Ectodermal cell (in vitro differentiated cells): ENCODE measurements at regions not wholly inside any gene's neighbourhood (a gene's known extent, or its start where the extent isn't known, plus 50 kb on each side); places are given as distances from the start of the nearest gene placed in this dataset.

Experiments
- H3K27ac ChIP-seq: 2 replicates; pipeline ENCODE4 v1.7.0; 2013; ENCODE audit warnings: mild to moderate bottlenecking, low read depth, low read length; ENCODE audit not compliant: insufficient read depth, poor library complexity, severe bottlenecking
- H3K27me3 ChIP-seq: 2 replicates; pipeline ENCODE4 v1.7.0; 2013; ENCODE audit warnings: mild to moderate bottlenecking, low read length; ENCODE audit not compliant: insufficient read depth, control insufficient read depth, poor library complexity, severe bottlenecking
- H3K36me3 ChIP-seq: one replicate; pipeline ENCODE4 v1.7.0; 2013; ENCODE audit warnings: low read length; ENCODE audit not compliant: control insufficient read depth, insufficient read depth
- H3K4me1 ChIP-seq: one replicate; pipeline ENCODE4 v1.7.0; 2013; ENCODE audit warnings: low read length; ENCODE audit not compliant: control insufficient read depth, insufficient read depth
- H3K4me3 ChIP-seq: 2 replicates; pipeline ENCODE4 v1.7.0; 2013; ENCODE audit warnings: low read depth, low read length, control low read depth; ENCODE audit not compliant: insufficient read depth
- H3K9me3 ChIP-seq: 2 replicates; pipeline ENCODE4 v1.7.0; 2013; ENCODE audit warnings: mild to moderate bottlenecking, low read length, moderate library complexity; ENCODE audit not compliant: control insufficient read depth
- WGBS, 2 experiments: methylation state at CpG; one replicate each; pipeline ENCODE4 v1.1.7; 2013; ENCODE audit warnings: missing lambda C conversion rate in 2 of 2; 5-methylcytosine and 5-hydroxymethylcytosine counted together

GRCh38 chr5:60366489-60366888, 333.5 kb downstream of the DEPDC1B start:
- Histone ChIP-seq H3K4me3 (no peak overlapping the region), H3K27me3 (no peaks in the 10 kb centered on the region), H3K36me3 (no peaks in the 10 kb centered on the region), H3K4me1 (peaks cover 2% of the 10 kb centered on the region), H3K27ac (no peak overlapping the region), H3K9me3 (no peaks in the 10 kb centered on the region)
- 44 to 47% methylated on average over 2 of the region's 2 CpGs for WGBS, 2 experiments

- no peak overlapping the region for H3K4me3 ChIP-seq
- H3K36me3 ChIP-seq, result no peaks in the 10 kb centered on the region
- H3K9me3 ChIP-seq, result no peaks in the 10 kb centered on the region
- no peaks in the 10 kb centered on the region for H3K27me3 ChIP-seq
- no peak overlapping the region for H3K27ac ChIP-seq
- peaks cover 10% of the 10 kb centered on the region for H3K4me1 ChIP-seq
- 95 to 100% methylated on average over 1 of the region's 1 CpG for WGBS, 2 experiments
Observed at GRCh38 chr5:60365001-60365400, 335.0 kb downstream of the DEPDC1B start.

- Histone ChIP-seq H3K27me3 (no peaks in the 10 kb centered on the region), H3K27ac (no peak overlapping the region), H3K4me1 (peaks cover 10% of the 10 kb centered on the region), H3K4me3 (no peak overlapping the region), H3K9me3 (no peaks in the 10 kb centered on the region), H3K36me3 (no peaks in the 10 kb centered on the region)
Observed at GRCh38 chr5:60362158-60362557, 337.8 kb downstream of the DEPDC1B start.

GRCh38 chr5:60360355-60360754, 339.6 kb downstream of the DEPDC1B start:
- Histone ChIP-seq H3K36me3 (no peaks in the 10 kb centered on the region), H3K9me3 (no peaks in the 10 kb centered on the region), H3K4me3 (no peak overlapping the region), H3K4me1 (peaks cover 10% of the 10 kb centered on the region), H3K27ac (no peak overlapping the region), H3K27me3 (no peaks in the 10 kb centered on the region)
- 89 to 100% methylated on average over 1 of the region's 3 CpGs for WGBS, 2 experiments

- Histone ChIP-seq H3K4me1 (peaks cover 10% of the 10 kb centered on the region), H3K4me3 (no peak overlapping the region), H3K9me3 (no peaks in the 10 kb centered on the region), H3K27ac (no peak overlapping the region), H3K36me3 (no peaks in the 10 kb centered on the region), H3K27me3 (no peaks in the 10 kb centered on the region)
Observed at GRCh38 chr5:60357302-60357701, 342.7 kb downstream of the DEPDC1B start.

GRCh38 chr5:60356745-60357144, 343.2 kb downstream of the DEPDC1B start:
- Histone ChIP-seq H3K27ac (no peak overlapping the region), H3K9me3 (no peaks in the 10 kb centered on the region), H3K27me3 (no peaks in the 10 kb centered on the region), H3K4me1 (peaks cover 10% of the 10 kb centered on the region), H3K4me3 (no peak overlapping the region), H3K36me3 (no peaks in the 10 kb centered on the region)
- 97 to 100% methylated on average over 1 to 2 of the region's 2 CpGs for WGBS, 2 experiments

GRCh38 chr5:60355181-60355580, 344.8 kb downstream of the DEPDC1B start:
- no peak overlapping the region for H3K4me3 ChIP-seq
- H3K9me3 ChIP-seq, result no peaks in the 10 kb centered on the region
- H3K27me3 ChIP-seq, result no peaks in the 10 kb centered on the region
- H3K36me3 ChIP-seq, result no peaks in the 10 kb centered on the region
- H3K27ac ChIP-seq, result no peak overlapping the region
- H3K4me1 ChIP-seq, result peaks cover 2% of the 10 kb centered on the region

- no peaks in the 10 kb centered on the region for H3K36me3 ChIP-seq
- no peaks in the 10 kb centered on the region for H3K27me3 ChIP-seq
- H3K27ac ChIP-seq, result no peak overlapping the region
- no peak overlapping the region for H3K4me3 ChIP-seq
- no peaks in the 10 kb centered on the region for H3K9me3 ChIP-seq
- WGBS, 2 experiments, result 46 to 53% methylated on average over 1 of the region's 1 CpG
- no peaks in the 10 kb centered on the region for H3K4me1 ChIP-seq
Observed at GRCh38 chr5:60354311-60354710, 345.7 kb downstream of the DEPDC1B start.

GRCh38 chr5:60352992-60353599, 346.9 kb downstream of the DEPDC1B start:
- H3K36me3 ChIP-seq, result no peaks in the 10 kb centered on the region
- H3K27ac ChIP-seq, result no peak overlapping the region
- no peaks in the 10 kb centered on the region for H3K4me1 ChIP-seq
- no peak overlapping the region for H3K4me3 ChIP-seq
- no peaks in the 10 kb centered on the region for H3K9me3 ChIP-seq
- no peaks in the 10 kb centered on the region for H3K27me3 ChIP-seq
- 88 to 92% methylated on average over 1 of the region's 1 CpG for WGBS, 2 experiments

GRCh38 chr5:60350794-60351193, 349.2 kb downstream of the DEPDC1B start:
- Histone ChIP-seq H3K9me3 (no peaks in the 10 kb centered on the region), H3K27me3 (no peaks in the 10 kb centered on the region), H3K36me3 (no peaks in the 10 kb centered on the region), H3K4me3 (no peak overlapping the region), H3K27ac (no peak overlapping the region), H3K4me1 (no peaks in the 10 kb centered on the region)
- 91 to 95% methylated on average over 3 of the region's 3 CpGs for WGBS, 2 experiments

- Histone ChIP-seq H3K4me1 (no peaks in the 10 kb centered on the region), H3K4me3 (no peak overlapping the region), H3K27me3 (no peaks in the 10 kb centered on the region), H3K36me3 (no peaks in the 10 kb centered on the region), H3K9me3 (no peaks in the 10 kb centered on the region), H3K27ac (no peak overlapping the region)
- 91 to 98% methylated on average over 2 of the region's 2 CpGs for WGBS, 2 experiments
Observed at GRCh38 chr5:60349891-60350415, 350.0 kb downstream of the DEPDC1B start.
